ENCODE measurements at regions not wholly inside any gene's neighbourhood (a gene's known extent, or its start where the extent isn't known, plus 50 kb on each side); places are given as distances from the start of the nearest gene placed in this dataset.

GRCh38 chr5:111810112-111810511 lies 53.1 kb upstream of the NREP start:
- TF ChIP-seq POLR2A (IDR thresholded peaks at IDR 0.05) = no peak
- no peak for TF ChIP-seq CTCF (IDR thresholded peaks at IDR 0.05 in 4 of 5, conservative IDR thresholded peaks at IDR 0.05 in 1 of 5)
